HG03378 (cell line): ENCODE measurements at regions not wholly inside any gene's neighbourhood (a gene's known extent, or its start where the extent isn't known, plus 50 kb on each side); places are given as distances from the start of the nearest gene placed in this dataset.
"Not testable (repeated sequence)": the region's sequence is repeated elsewhere in the genome, so short reads cannot be mapped to it uniquely, and the experiment has no call there.

Experiments used
- ATAC-seq: cut with Tn5 transposase; IDR thresholded peaks from one replicate; pipeline ENCODE4 v1.9.1; 2021; ENCODE audit warnings: mild to moderate bottlenecking, moderate library complexity; ENCODE audit not compliant: unreplicated experiment

DNA sequence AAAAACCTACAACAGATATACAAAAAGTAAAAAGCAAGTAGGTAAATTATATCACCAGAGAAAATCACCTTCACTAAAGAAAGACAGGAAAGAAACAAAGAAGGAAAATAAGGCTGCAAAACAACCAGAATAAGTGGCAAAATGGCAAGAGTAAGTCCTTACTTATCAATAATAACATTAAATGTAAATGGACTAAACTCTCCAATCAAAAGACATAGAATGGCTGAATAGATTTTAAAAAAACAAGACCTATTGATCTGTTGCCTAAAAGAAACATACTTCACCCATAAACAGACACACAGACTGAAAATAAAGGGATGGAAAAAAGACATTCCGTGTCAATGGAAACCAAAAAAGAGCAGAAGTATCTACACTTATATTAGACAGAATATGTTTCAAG is 695.7 kb upstream of the FAT3 start:
- no peak for ATAC-seq

DNA sequence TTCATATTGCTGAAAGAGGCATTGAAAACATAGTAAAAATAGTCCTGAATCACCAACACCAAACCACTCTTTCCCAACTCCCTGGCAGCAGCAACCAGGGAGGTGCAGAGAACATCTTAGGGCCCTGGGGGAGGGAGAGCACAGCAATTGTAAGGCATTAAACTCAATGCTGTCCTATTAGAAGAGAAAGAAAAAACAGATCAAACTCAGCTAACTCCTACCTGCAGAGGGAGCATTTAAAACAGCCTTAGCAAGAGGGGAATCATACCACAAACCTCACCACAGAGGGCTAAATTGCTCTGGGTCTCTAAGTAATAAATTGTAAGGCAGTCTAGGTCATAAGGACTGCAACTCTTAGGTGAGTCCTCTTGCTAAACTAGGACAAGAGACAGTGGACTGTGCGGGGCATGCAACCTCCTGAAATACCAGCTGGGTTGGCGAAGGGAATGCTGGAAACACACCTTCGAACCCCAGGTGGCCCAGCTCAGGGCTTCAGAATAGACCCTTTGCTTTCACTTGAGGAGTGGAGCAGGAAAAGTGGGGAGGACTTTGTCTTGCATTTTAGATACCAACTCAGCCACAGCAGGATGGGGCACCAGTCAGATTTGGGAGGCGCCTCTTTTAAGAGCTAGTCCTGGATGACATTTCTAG is 697.1 kb upstream of the FAT3 start:
- no peak for ATAC-seq

DNA sequence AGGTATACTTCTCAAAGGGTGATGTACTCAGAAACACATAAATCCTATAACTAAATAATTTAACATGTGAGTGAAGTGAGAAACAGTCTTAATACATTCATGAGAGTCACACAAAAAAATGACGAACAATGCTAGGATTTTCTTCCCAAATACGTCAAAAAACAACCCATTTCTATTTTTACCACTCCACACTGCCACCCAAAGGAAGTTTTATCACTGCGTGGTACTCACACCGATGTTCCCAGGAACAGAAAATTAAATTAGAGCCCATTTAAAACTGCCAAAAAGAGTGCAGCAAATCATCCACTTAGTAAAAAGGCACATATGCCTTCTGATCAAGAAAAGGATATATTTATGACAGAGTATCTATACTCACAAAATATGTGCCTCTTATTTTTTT is 710.9 kb upstream of the FAT3 start:
- ATAC-seq, result no peak

DNA sequence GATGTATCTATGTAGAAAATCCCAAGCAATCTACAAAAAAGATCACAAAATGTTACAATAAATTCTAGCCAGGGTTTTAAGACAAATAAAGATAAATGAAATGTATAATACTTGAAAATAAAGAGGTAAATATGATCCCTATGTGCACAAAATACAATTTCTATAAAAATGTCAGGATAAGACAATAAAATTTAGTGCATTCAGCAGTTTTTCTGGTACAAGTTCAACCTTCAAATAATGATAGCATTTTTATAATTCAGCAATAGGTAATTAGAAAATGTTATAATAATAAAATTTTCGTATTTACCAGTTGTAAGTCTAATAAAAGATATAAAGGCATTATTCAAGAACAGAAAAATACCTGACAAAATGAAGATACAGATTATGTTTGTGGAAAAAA is 726.8 kb upstream of the FAT3 start:
- ATAC-seq, result no peak

DNA sequence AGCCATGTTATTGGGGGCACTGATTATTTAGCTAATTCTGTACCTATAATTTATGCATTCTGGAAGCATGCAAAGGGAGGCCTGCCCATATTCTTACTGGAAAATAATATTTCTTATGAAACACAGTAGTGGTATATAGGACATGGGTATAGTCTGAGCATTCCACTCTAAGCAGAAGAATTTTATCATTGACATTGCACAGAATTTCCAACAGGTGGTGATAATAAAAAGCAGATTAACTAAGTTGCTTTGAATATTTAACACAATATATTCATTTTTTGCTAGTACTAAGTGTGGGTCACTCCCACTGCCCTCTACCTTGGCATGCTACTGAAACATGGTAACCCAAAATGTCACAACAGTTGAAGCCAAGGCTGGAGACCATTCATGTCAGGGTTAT is 728.8 kb upstream of the FAT3 start:
- no peak for ATAC-seq

DNA sequence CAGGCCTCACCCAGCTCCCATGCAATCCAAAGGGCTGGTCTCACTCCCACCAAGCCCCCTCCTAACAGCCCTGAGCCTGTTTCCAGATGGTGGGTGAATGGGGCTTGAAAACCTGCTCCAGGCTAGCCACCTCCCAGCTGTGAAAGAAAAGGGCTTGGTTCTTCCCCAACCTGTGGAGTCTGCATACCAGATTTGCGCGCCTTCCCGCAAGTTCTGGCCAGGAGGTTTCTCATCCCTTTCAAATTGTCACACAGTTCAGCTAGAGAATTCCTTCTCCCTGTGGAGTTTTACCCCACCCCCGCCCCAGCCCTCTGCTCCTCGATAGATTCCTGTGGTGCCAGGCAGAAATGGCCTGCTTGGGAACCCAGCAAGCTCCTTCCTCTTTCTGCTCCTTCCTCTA is 734.6 kb upstream of the FAT3 start:
- ATAC-seq, result no peak

DNA sequence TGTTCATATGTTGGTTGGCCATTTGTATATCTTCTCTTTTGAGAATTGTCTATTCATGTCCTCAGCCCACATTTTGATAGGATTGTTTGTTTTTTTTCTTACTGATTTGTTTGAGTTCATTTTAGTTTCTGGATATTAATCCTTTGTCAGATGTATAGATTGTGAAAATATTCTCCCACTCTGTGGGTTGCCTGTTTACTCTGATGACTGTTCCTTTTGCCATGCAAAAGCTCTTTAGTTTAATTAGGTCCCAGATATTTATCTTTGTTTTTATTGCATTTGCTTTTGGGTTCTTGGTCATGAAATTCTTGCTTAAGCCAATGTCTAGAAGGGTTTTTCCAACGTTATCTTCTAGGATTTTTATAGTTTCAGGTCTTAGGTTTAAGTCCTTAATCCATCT is 740.7 kb upstream of the FAT3 start:
- ATAC-seq, result not testable (repeated sequence)

DNA sequence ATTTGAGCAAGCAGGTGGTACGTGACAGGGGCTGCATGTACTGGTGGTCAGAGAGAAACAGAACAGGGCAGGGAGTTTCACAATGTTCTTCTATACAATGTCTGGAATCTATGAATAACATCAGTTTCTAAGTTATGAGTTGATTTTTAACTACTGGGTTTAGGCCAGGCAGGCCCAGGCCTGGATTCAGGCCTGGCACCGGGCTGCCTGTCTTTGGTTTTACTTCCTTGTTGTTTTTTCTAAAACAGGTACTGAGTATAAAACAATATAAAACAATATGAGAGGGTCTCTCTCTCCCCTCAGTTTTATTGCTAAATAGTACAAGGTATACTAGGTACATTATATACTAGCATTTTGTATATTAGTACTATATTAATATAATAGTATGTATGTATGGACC is 742.7 kb upstream of the FAT3 start:
- ATAC-seq, result not testable (repeated sequence)

DNA sequence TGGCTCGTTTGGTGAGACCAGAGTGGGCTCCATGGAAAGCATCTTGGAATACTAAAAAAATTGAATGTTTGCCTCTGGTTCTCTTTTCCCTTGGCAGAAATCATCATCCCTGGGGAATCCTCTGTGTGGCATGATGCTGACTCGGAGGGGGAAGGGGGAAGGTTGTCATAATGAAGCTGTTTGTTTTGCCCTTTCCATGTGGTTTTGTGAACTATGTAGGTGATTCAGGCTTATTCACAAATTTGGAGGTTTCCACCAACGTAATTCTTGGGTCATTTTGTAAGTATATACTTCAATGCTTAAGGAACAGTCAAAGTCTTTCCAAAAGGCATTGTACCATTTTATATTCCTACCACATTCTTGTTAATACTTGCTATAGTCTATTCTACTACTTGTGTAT is 754.0 kb upstream of the FAT3 start:
- ATAC-seq, result no peak

DNA sequence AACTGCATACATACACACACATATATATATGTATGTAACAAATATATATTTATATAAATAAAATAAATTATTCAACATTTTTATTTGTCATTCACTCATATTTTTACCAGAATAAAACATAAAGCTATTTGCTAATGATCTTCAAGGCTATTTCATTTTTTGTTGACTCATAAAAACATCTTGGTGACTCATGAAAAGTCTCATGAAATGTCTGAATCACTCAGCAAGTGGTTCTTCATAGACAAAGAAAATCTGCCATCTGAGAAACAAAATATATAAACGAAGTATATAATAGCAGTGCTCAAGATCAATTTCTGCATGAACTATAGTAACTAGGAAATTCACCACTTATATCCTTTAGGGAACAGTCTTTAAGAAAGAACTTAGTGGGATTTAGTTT is 764.8 kb upstream of the FAT3 start:
- ATAC-seq, result no peak

DNA sequence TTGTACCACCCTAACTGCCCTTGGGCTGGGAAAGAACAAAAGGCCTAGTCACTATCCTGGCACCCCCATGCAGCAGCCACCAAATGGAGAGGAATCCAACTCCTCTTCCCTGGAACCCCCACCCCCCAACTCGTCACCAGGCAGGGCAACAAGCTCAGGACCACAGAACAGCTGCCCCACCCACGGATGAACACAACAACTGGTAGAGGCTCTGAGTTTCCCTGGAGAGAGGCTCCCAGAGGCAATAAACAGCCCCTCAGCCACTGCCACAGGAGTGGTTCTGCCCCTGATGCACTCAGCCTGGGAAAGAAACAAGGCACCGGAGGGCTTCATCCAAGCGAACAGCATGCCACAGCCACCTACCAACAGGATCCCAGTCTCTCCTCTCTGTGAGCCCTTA is 778.4 kb upstream of the FAT3 start:
- ATAC-seq, result no peak

DNA sequence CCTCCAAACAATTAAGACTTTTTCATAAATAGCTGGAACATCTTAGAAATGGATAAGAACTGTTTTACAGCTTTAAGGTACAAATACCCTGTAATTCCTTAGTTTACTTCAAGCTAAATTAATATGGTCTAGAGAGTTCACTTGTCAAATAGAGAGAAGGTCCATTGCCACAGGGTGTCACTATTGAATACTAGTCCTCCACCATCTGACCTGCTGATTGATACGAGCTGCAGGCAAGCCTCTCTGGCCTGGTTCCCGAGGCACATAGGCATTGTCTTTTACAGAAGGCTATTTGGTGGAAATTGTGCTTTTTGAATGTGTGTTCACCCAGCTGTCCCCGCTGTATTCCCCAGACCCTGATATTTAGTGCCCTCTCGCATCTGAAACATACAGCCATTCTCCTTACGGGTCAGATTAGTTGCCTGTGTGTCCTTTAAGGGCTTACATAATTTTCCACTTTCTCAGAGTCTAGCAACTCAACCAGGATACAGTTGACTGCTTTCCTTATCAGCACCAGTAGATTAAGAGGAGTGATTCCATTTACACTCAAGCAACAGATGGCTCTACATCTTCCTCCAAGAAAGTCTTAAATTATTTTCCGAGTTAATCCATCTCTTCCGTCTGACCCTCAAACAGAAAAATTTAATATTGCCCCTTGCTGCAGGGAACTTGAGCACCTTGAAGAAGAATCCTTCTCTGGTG is 788.8 kb upstream of the FAT3 start:
- ATAC-seq, result no peak

DNA sequence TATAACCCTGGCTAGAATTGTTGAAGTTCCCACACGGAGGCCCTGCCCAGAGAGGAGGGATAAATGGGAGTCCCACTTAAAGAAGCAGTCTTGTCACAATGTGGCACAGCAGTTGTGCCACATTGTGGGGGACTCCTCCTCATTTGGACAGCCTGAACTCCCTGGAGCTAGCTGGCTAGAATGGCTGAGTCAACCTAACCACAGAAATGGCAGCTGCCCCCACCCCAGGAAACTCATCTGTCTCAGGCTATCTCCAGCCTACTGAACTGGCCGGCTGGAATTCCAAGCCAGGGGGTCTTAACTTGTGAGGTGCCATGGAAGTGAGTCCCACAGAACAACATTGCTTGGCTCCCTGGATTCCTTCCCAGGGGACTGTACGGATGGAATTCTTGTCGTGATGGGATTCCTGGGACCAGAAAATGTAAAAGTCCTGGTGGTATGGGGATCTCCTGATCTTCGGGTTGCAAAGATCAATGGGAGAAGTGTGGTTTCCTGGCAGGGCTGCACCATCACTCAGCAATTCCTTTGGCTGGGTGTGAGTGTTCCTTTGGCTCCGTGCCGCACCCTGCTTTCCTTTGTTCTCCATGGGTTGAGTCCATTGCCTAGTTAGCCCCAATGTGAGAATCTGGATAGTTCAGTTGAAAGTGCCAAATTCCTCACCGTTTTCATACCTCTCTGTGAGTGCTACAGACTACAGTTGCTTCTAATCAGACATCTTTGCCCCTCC is 791.2 kb upstream of the FAT3 start:
- ATAC-seq, result no peak

DNA sequence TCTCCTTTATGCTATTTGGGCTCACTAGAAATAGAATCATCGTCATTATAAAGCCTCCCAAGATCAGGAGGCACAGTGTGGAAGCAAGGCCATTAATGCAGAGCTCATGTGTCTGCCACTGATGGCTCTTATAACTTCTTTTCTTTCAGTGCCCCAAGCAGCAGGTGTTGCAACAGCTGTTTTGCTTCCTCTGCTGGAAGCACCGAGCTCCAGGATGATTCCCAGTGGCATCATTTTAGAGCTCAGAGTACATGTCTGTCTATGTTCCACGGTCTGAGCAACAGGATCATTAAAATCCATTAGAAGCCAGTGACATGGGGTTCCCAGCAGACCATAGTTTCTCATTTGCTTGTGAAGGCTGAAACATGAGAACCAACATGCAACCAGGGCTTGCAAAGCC is 803.0 kb upstream of the FAT3 start:
- no peak for ATAC-seq

DNA sequence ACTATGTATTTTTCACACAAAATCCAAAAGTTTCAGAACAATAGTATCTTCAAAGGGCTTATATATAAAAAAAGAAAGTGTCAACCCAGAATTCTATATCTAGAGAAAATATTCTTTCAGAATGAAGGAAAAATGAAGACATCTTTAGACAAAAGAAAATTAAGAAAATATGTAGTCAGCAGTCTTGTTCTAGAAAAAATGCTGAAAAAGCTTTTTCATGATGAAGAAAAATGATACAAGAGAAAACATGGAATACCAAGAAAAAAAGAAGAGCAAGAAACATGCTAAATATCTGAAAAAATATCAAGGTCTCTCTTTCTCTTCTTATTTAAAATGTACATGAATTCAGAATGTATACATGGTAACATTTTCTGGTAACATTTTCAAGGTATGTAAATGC is 816.8 kb upstream of the FAT3 start:
- no peak for ATAC-seq

DNA sequence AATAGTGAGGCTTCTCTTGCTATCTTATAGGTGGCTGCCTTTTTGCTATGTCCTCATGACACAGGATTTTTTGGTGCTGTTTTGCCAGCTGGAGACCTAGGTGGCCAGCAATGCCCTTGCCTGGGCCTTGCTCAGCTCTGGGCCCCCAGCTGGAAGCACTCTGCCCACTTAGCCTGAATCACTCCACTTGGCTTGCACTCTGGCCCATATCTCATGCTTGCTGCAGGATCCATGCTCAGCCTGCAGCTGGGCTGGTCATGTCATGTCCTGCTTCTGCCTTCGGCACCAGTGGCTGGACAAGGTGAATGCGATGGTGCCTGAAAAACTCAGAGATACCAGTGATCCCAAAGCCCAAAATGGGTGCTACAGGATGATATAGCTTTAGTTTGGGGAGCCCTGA is 818.6 kb upstream of the FAT3 start:
- no peak for ATAC-seq

DNA sequence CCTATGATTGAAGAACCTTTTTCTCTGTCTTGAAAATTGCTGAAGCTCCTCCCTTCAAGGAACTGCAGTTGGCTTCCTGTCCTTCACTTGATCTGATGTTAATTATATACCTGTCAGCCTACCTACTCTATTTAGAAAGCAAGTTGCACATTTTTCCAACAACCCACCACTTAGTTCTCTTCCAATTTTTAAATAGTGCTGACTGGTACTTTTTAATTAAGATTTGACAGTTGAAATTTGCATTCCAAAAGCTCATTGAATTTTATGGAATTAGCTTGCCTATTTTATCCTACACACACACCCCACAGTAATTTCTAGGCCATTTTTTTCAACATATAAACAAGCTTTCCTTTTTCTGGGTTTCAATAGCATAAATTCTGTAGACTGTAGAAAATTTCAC is 820.3 kb upstream of the FAT3 start:
- ATAC-seq, result no peak

DNA sequence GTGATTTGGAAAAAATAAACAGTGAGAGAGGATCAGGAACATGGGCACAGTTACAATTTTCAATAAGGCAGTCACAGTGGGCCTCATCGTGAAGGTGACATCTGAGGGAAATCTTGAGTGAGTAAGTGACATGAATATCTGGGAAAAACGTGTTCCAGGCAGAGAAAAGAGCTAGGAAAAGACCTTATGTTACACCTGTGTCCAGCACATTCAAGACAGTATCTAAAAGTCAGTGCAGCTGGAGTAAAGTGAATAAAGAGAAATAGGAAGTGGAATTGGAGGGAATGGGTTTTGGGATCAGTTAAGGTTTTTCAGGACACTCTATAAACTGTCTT is 827.5 kb upstream of the FAT3 start:
- ATAC-seq, result no peak

DNA sequence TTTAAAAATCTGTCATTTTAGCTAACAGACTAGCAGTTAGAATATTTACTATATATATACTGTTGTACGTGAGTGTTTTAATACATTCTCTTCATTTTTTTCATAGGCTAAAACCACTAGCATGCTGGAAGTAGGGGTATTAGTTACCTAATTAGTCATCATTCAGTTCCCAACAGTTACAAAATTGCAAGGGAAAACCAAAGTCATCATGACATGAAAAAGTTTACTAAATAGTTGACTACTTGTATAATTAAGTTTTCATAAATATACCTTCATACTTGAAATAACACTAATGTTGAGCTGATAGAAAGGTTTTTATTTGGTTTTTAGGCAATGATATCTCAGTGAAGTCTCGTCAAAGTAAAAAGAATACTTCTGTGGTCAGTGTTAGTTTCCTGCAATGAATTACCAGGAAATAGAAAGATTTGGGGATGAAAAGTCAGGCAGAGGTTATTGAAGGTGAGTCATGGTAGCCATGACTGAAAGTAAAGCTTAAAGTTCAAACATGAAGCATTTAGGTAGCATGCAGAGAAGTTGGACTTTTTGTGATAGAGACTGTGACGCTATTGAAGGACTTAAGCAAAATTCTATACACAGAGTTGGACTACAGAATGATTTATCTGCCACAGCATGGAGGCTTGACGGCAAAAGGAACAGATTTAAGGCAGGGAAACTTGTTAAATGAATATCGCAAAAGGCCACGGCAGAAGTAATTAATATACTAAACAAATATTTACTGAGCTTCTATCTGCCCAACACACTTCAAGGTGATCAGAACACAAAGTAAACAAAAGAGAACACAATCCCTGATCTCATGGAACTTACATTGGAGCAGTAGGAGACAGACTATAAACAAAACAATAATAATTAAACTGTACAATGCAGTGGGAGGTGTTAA is 828.1 kb upstream of the FAT3 start:
- ATAC-seq, result no peak

DNA sequence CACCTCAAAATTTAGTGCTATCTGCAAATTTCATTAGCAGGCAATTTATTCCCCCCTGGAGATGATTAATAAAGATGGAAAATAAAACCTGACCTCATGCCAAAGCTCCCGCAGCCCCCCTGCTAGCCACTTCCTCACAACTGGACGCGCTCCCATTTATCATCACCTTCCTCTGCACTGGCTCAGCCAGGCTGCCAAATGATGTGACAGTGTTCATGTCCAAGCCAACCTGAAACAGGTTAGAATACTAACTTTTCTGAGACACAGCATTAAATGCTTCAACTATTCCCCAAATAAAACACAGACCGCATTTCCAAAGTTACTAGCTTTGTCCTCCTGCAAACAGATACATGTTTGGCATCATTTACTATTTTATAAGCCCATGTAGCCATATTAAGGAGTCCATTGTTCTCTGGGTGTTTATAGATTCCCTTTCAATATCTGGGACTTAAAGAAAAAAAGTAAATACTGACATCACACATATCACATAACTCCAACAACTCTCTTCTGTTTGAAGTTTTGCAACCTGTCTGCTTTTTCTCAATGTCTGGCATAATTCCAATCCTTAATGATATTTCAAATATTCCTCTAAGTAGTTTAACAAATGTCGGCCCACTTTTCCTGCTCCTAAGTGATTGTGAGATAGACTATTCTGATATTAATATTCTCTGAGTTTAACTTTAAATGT is 829.7 kb upstream of the FAT3 start:
- ATAC-seq, result no peak
